ENCODE measurements at regions not wholly inside any gene's neighbourhood (a gene's known extent, or its start where the extent isn't known, plus 50 kb on each side); places are given as distances from the start of the nearest gene placed in this dataset.

DNA sequence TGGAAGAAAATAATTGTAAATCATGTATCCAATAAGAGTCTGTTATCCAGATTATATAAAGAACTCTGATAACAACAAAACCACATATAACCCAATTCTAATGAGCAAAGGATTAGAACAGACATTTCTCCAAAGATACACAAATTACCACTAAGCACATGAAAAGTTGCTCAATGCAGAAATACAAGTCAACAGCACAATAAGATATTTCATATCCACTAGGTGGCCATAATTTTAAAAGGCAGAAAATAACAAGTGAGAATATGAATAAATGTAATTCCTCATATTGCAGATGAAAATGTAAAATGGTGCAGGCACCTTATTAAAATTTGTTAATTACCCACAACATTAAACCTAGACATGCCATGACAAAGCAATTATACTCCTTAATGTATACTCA, 73.9 kb upstream of the ZCCHC13 start:
- H2AK5ac ChIP-seq (ENCODE audit: low read length), result no peak overlapping the region
- H4K8ac ChIP-seq (ENCODE audit: low read depth, low read length), result no peak overlapping the region
- no peak overlapping the region for H3K18ac ChIP-seq (ENCODE audit: low read length)
- H3K4me2 ChIP-seq (ENCODE audit: low read length), result no peak overlapping the region
- H3K56ac ChIP-seq (ENCODE audit: low read length), result no peak overlapping the region
- H2BK120ac ChIP-seq (ENCODE audit: low read depth, low read length), result no peak overlapping the region
- H3K27ac ChIP-seq (ENCODE audit: low read depth, low read length), result no peak overlapping the region
- H2BK5ac ChIP-seq (ENCODE audit: low read length), result no peak overlapping the region
- no peaks in the 10 kb centered on the region for H3K36me3 ChIP-seq (ENCODE audit: control insufficient read depth, insufficient read depth, low read length)
- no peak overlapping the region for H2BK15ac ChIP-seq (replicated peaks; ENCODE audit: low read depth)
- H3K23ac ChIP-seq (ENCODE audit: low read length), result no peak overlapping the region
- H3K4me1 ChIP-seq (ENCODE audit: control insufficient read depth, low read depth, low read length), result no peaks in the 10 kb centered on the region
- H4K5ac ChIP-seq (ENCODE audit: low read length), result no peak overlapping the region
- no peak overlapping the region for H3K4me3 ChIP-seq (ENCODE audit: low read length)
- H3K27me3 ChIP-seq (ENCODE audit: insufficient read depth, low read length, poor library complexity), result no peaks in the 10 kb centered on the region
- H3K79me1 ChIP-seq (ENCODE audit: low read length), result no peaks in the 10 kb centered on the region
- DNase-seq, result no peak
- H3K4ac ChIP-seq (ENCODE audit: low read depth, low read length), result no peak overlapping the region
- no peaks in the 10 kb centered on the region for H3K79me2 ChIP-seq (ENCODE audit: control insufficient read depth, insufficient read depth, low read length)
- no peak overlapping the region for H3K9ac ChIP-seq (ENCODE audit: low read length)

DNA sequence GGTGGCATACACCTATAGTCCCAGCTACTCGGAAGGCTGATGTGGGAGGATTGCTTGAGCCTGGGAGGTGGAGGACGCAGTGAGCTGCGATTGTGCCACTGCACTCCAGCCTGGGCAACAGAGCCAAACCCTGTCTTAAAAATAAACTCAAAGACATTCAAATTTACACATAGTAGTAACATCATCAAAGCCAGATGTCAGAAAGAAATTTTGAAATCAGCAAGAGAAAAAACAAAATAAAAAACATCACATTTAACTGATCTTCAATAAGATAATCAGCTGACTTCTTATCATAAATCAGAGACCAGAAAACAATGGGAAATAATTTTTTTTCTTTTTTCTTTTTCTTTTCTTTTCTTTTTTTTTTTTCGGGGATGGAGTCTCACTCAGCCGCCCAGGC, 78.9 kb upstream of the ZCCHC13 start:
- H3K4me1 ChIP-seq (ENCODE audit: control insufficient read depth, low read depth, low read length), result no peaks in the 10 kb centered on the region
- H3K4me2 ChIP-seq (ENCODE audit: low read length), result no peak overlapping the region
- H2BK5ac ChIP-seq (ENCODE audit: low read length), result no peak overlapping the region
- no peak overlapping the region for H3K9ac ChIP-seq (ENCODE audit: low read length)
- no peak overlapping the region for H2BK120ac ChIP-seq (ENCODE audit: low read depth, low read length)
- H2AK5ac ChIP-seq (ENCODE audit: low read length), result no peak overlapping the region
- no CpG with 5 or more reads among the region's 5 CpGs for WGBS (ENCODE audit: extremely low coverage, insufficient coverage, low lambda C conversion rate)
- H3K27ac ChIP-seq (ENCODE audit: low read depth, low read length), result no peak overlapping the region
- no peak overlapping the region for H4K8ac ChIP-seq (ENCODE audit: low read depth, low read length)
- H3K4me3 ChIP-seq (ENCODE audit: low read length), result no peak overlapping the region
- H2BK15ac ChIP-seq (replicated peaks; ENCODE audit: low read depth), result no peak overlapping the region
- H3K4ac ChIP-seq (ENCODE audit: low read depth, low read length), result no peak overlapping the region
- H3K27me3 ChIP-seq (ENCODE audit: insufficient read depth, low read length, poor library complexity), result no peaks in the 10 kb centered on the region
- H3K18ac ChIP-seq (ENCODE audit: low read length), result no peak overlapping the region
- no peak for DNase-seq
- no peak overlapping the region for H3K23ac ChIP-seq (ENCODE audit: low read length)
- H4K5ac ChIP-seq (ENCODE audit: low read length), result no peak overlapping the region
- H3K79me1 ChIP-seq (ENCODE audit: low read length), result no peaks in the 10 kb centered on the region
- H3K56ac ChIP-seq (ENCODE audit: low read length), result no peak overlapping the region
- H3K36me3 ChIP-seq (ENCODE audit: control insufficient read depth, insufficient read depth, low read length), result no peaks in the 10 kb centered on the region
- H3K79me2 ChIP-seq (ENCODE audit: control insufficient read depth, insufficient read depth, low read length), result no peaks in the 10 kb centered on the region

DNA sequence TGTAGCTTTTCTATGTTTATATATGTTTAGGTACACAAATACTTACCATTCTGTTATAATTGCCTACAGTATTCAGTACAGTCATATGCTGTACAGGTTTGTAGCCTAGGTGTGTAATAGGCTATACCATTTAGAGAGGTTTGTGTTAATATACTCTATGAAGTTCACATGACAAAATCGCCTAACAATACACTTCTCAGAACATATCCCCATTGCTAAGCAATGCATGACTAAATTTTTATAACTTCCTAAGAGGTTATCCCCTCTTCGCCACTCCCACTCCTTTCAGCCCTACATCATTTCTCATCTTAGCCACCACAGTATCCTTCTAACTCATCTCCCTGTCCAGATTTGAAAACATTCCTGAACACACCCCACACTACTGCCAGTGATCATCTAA, 83.7 kb upstream of the ZCCHC13 start:
- Histone ChIP-seq H3K56ac (ENCODE audit: low read length) (no peak overlapping the region), H3K23ac (ENCODE audit: low read length) (no peak overlapping the region), H3K79me2 (ENCODE audit: control insufficient read depth, insufficient read depth, low read length) (no peaks in the 10 kb centered on the region), H4K8ac (ENCODE audit: low read depth, low read length) (no peak overlapping the region), H3K27ac (ENCODE audit: low read depth, low read length) (no peak overlapping the region), H3K18ac (ENCODE audit: low read length) (no peak overlapping the region), H2BK120ac (ENCODE audit: low read depth, low read length) (no peak overlapping the region), H3K79me1 (ENCODE audit: low read length) (no peaks in the 10 kb centered on the region), H2BK15ac (replicated peaks; ENCODE audit: low read depth) (no peak overlapping the region), H3K9ac (ENCODE audit: low read length) (no peak overlapping the region), H3K4ac (ENCODE audit: low read depth, low read length) (no peak overlapping the region), H3K4me2 (ENCODE audit: low read length) (no peak overlapping the region), H3K4me1 (ENCODE audit: control insufficient read depth, low read depth, low read length) (no peaks in the 10 kb centered on the region), H3K36me3 (ENCODE audit: control insufficient read depth, insufficient read depth, low read length) (no peaks in the 10 kb centered on the region), H2AK5ac (ENCODE audit: low read length) (no peak overlapping the region), H4K5ac (ENCODE audit: low read length) (no peak overlapping the region), H2BK5ac (ENCODE audit: low read length) (no peak overlapping the region), H3K4me3 (ENCODE audit: low read length) (no peak overlapping the region), H3K27me3 (ENCODE audit: insufficient read depth, low read length, poor library complexity) (no peaks in the 10 kb centered on the region)
- WGBS (ENCODE audit: extremely low coverage, insufficient coverage, low lambda C conversion rate), result no CpG with 5 or more reads among the region's 2 CpGs
- DNase-seq, result no peak

DNA sequence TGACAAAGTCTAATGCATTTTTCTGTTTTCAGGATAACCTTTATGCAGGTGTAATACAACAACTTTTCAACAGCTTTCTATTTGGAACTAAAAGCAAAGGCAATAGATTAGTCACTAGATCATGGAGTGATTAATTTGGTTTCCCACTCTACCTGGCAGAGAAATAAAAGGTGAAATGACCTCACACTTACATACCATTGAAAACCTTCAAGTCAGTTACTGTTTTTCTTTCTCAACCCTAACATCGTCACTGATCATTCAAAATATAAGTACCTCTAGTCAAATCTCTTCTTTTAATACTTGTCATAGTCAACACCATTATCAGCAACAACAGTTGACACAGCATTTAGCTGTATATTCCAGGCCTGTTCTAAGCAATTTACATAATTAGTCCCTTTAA, 85.1 kb upstream of the ZCCHC13 start:
- H4K8ac ChIP-seq (ENCODE audit: low read depth, low read length), result no peak overlapping the region
- H3K4me3 ChIP-seq (ENCODE audit: low read length), result no peak overlapping the region
- no peak overlapping the region for H3K4me2 ChIP-seq (ENCODE audit: low read length)
- H4K5ac ChIP-seq (ENCODE audit: low read length), result no peak overlapping the region
- no peak overlapping the region for H3K4ac ChIP-seq (ENCODE audit: low read depth, low read length)
- no peak overlapping the region for H3K18ac ChIP-seq (ENCODE audit: low read length)
- H3K27me3 ChIP-seq (ENCODE audit: insufficient read depth, low read length, poor library complexity), result no peaks in the 10 kb centered on the region
- H3K79me2 ChIP-seq (ENCODE audit: control insufficient read depth, insufficient read depth, low read length), result no peaks in the 10 kb centered on the region
- H2BK15ac ChIP-seq (replicated peaks; ENCODE audit: low read depth), result no peak overlapping the region
- H3K4me1 ChIP-seq (ENCODE audit: control insufficient read depth, low read depth, low read length), result no peaks in the 10 kb centered on the region
- H2BK120ac ChIP-seq (ENCODE audit: low read depth, low read length), result no peak overlapping the region
- no peak overlapping the region for H3K9ac ChIP-seq (ENCODE audit: low read length)
- H2AK5ac ChIP-seq (ENCODE audit: low read length), result no peak overlapping the region
- no peak overlapping the region for H3K56ac ChIP-seq (ENCODE audit: low read length)
- no CpG with 5 or more reads among the region's 1 CpG for WGBS (ENCODE audit: extremely low coverage, insufficient coverage, low lambda C conversion rate)
- no peaks in the 10 kb centered on the region for H3K79me1 ChIP-seq (ENCODE audit: low read length)
- H3K36me3 ChIP-seq (ENCODE audit: control insufficient read depth, insufficient read depth, low read length), result no peaks in the 10 kb centered on the region
- H3K27ac ChIP-seq (ENCODE audit: low read depth, low read length), result no peak overlapping the region
- no peak overlapping the region for H2BK5ac ChIP-seq (ENCODE audit: low read length)
- DNase-seq, result no peak
- no peak overlapping the region for H3K23ac ChIP-seq (ENCODE audit: low read length)

DNA sequence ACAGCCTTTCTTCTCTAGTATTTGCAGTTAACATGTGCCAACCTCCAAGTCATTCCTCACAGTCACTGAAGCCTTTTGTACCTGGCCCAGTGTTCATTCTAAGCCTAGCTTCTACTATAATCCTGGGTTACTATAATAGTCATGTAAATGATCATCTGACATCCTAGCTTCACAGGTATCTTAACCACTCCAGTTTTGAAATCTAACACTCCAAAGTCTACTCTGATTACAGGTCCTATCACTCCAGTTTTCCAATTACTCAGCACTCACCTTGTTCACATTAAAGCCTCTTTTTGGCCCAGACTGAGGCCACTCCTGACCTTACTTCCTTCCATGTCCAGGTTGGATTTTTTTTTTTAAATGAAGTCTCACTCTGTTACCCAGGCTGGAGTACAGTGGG, 87.6 kb upstream of the ZCCHC13 start:
- no peak overlapping the region for H3K4me2 ChIP-seq (ENCODE audit: low read length)
- H3K4me1 ChIP-seq (ENCODE audit: control insufficient read depth, low read depth, low read length), result no peaks in the 10 kb centered on the region
- no peaks in the 10 kb centered on the region for H3K79me2 ChIP-seq (ENCODE audit: control insufficient read depth, insufficient read depth, low read length)
- H3K27ac ChIP-seq (ENCODE audit: low read depth, low read length), result no peak overlapping the region
- no peaks in the 10 kb centered on the region for H3K79me1 ChIP-seq (ENCODE audit: low read length)
- no peak overlapping the region for H3K4ac ChIP-seq (ENCODE audit: low read depth, low read length)
- no peak overlapping the region for H2BK15ac ChIP-seq (replicated peaks; ENCODE audit: low read depth)
- H4K8ac ChIP-seq (ENCODE audit: low read depth, low read length), result no peak overlapping the region
- no peaks in the 10 kb centered on the region for H3K27me3 ChIP-seq (ENCODE audit: insufficient read depth, low read length, poor library complexity)
- no peak overlapping the region for H2BK5ac ChIP-seq (ENCODE audit: low read length)
- H3K23ac ChIP-seq (ENCODE audit: low read length), result no peak overlapping the region
- DNase-seq, result no peak
- no peak overlapping the region for H2BK120ac ChIP-seq (ENCODE audit: low read depth, low read length)
- no peak overlapping the region for H3K18ac ChIP-seq (ENCODE audit: low read length)
- no peak overlapping the region for H4K5ac ChIP-seq (ENCODE audit: low read length)
- H3K4me3 ChIP-seq (ENCODE audit: low read length), result no peak overlapping the region
- H2AK5ac ChIP-seq (ENCODE audit: low read length), result no peak overlapping the region
- H3K9ac ChIP-seq (ENCODE audit: low read length), result no peak overlapping the region
- H3K56ac ChIP-seq (ENCODE audit: low read length), result no peak overlapping the region
- no peaks in the 10 kb centered on the region for H3K36me3 ChIP-seq (ENCODE audit: control insufficient read depth, insufficient read depth, low read length)

DNA sequence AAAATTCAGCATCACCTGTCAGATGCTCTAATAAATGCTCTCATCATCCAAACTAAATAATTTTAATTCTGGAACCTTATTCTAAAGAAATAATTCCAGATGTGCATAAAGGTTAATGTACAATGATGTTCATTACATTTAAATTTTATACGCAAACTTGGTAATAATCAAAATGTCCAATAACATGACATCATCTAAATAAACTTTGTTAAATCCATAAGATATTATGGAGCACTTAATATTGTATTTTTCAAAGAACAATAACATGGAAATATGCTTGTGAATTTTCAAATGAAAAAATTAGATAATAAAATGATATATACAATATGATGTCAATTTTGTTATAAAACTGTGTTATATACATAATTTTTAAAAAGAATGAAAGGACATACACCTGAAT, 92.1 kb upstream of the ZCCHC13 start:
- H3K4me3 ChIP-seq (ENCODE audit: low read length), result no peak overlapping the region
- no peak overlapping the region for H3K4me2 ChIP-seq (ENCODE audit: low read length)
- no peak overlapping the region for H3K27ac ChIP-seq (ENCODE audit: low read depth, low read length)
- no peak overlapping the region for H3K18ac ChIP-seq (ENCODE audit: low read length)
- H2BK15ac ChIP-seq (replicated peaks; ENCODE audit: low read depth), result no peak overlapping the region
- WGBS (ENCODE audit: extremely low coverage, insufficient coverage, low lambda C conversion rate), result no CpG with 5 or more reads among the region's 1 CpG
- no peak overlapping the region for H3K4ac ChIP-seq (ENCODE audit: low read depth, low read length)
- H3K4me1 ChIP-seq (ENCODE audit: control insufficient read depth, low read depth, low read length), result no peaks in the 10 kb centered on the region
- no peaks in the 10 kb centered on the region for H3K79me1 ChIP-seq (ENCODE audit: low read length)
- DNase-seq, result no peak
- no peak overlapping the region for H3K23ac ChIP-seq (ENCODE audit: low read length)
- H3K27me3 ChIP-seq (ENCODE audit: insufficient read depth, low read length, poor library complexity), result no peaks in the 10 kb centered on the region
- no peak overlapping the region for H3K56ac ChIP-seq (ENCODE audit: low read length)
- H3K79me2 ChIP-seq (ENCODE audit: control insufficient read depth, insufficient read depth, low read length), result no peaks in the 10 kb centered on the region
- H3K36me3 ChIP-seq (ENCODE audit: control insufficient read depth, insufficient read depth, low read length), result no peaks in the 10 kb centered on the region
- H4K8ac ChIP-seq (ENCODE audit: low read depth, low read length), result no peak overlapping the region
- H2BK5ac ChIP-seq (ENCODE audit: low read length), result no peak overlapping the region
- H2BK120ac ChIP-seq (ENCODE audit: low read depth, low read length), result no peak overlapping the region
- no peak overlapping the region for H2AK5ac ChIP-seq (ENCODE audit: low read length)
- no peak overlapping the region for H3K9ac ChIP-seq (ENCODE audit: low read length)
- H4K5ac ChIP-seq (ENCODE audit: low read length), result no peak overlapping the region

All from mesendoderm (in vitro differentiated cells).